ENCODE measurements at regions not wholly inside any gene's neighbourhood (a gene's known extent, or its start where the extent isn't known, plus 50 kb on each side); places are given as distances from the start of the nearest gene placed in this dataset.
"Not testable (repeated sequence)": the region's sequence is repeated elsewhere in the genome, so short reads cannot be mapped to it uniquely, and the experiment has no call there.

DNA sequence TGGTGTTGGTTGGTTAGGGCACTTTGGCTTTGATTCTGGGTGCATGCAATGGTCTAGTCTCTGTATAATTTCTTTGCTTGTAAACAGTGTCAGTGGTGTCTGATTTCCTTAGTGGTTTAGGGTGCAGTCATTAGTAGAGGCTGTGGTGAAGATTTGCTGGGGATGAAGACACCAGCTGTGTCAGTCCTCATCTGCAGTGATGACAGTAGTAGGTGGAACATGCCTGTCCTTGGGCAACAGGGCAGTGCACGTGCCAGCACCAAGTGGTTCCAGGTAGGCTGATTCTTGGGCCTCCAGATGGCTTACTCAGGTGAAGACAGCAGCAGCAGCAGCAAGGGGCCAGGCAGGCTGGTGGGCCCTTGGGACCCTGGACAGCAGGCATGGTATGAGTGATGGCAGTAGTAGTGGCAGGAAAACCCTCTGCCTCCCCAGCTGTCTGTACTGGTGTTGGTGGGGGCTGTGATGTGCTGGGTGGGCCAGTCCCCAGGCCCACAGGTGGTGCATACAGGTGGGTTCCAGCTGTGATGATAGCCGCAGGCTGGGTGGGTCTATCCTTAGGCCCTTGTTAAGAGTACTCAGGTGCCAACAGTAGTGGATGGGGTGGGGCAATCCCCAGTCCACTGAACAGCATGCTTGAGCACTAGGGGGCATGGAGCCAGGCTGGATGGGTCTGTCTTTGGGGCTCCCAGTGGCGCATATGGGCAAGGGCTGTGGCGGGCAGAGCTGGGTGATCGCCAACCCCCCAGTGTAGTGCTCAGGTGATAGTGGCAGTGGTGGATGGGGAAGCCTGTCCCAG lies 140.7 kb upstream of the THUMPD2 start:
- no peaks in the 10 kb centered on the region for H3K36me3 ChIP-seq (ENCODE audit: control insufficient read depth, insufficient read depth, low read length)
- H3K4me3 ChIP-seq (replicated peaks in 1 of 4; ENCODE audit: control extremely low read depth in 1 of 4, insufficient read depth in 1 of 4, low read depth in 3 of 4, low read length in 4 of 4): no peak overlapping the region
- no peak overlapping the region for H2AFZ ChIP-seq (ENCODE audit: low read length)
- H3K79me2 ChIP-seq (ENCODE audit: control insufficient read depth, insufficient read depth, low read length): no peaks in the 10 kb centered on the region
- no peak for TF ChIP-seq EZH2 (IDR thresholded peaks at IDR 0.05; ENCODE audit: low read length, missing control alignments)
- no peak overlapping the region for H3K27ac ChIP-seq (ENCODE audit: insufficient read depth, low read length)
- H3K4me2 ChIP-seq (ENCODE audit: extremely low read depth, insufficient read depth, low read length): no peak overlapping the region
- DNase-seq (ENCODE audit: low read depth in 2 of 2): no peak
- no peak overlapping the region for H3K9ac ChIP-seq (ENCODE audit: insufficient read depth, low read length)
- H3K4me1 ChIP-seq (ENCODE audit: control insufficient read depth, extremely low read depth, insufficient read depth, low read length): no peaks in the 10 kb centered on the region
- no peaks in the 10 kb centered on the region for H3K9me3 ChIP-seq (ENCODE audit: control insufficient read depth, insufficient read depth, low read depth, low read length)
- H3K27me3 ChIP-seq (ENCODE audit: control insufficient read depth, insufficient read depth, low read length): no peaks in the 10 kb centered on the region
- H4K20me1 ChIP-seq (ENCODE audit: control insufficient read depth, extremely low read depth, insufficient read depth, low read length): no peaks in the 10 kb centered on the region

DNA sequence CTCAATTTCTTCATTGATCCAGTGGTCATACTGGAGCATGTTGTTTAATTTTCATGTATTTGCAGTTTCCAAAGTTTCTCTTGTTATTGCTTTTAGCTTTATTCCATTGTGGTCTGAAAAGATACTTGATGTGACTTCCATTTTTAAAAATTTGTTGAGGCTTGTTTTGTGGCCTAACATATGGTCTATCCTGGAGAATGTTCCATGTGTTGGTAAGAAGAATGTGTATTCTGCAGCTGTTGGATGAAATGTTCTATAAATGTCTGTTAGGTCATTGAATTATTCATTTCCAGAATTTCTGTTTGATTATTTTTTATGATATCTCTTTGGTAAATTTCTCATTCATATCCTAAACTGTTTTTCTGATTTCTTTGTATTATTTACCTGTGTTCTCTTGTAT lies 139.8 kb upstream of the THUMPD2 start:
- no peak overlapping the region for H2AFZ ChIP-seq (ENCODE audit: low read length)
- no peaks in the 10 kb centered on the region for H3K36me3 ChIP-seq (ENCODE audit: control insufficient read depth, insufficient read depth, low read length)
- no peak overlapping the region for H3K4me2 ChIP-seq (ENCODE audit: extremely low read depth, insufficient read depth, low read length)
- H3K27ac ChIP-seq (ENCODE audit: insufficient read depth, low read length): no peak overlapping the region
- no peak for DNase-seq (ENCODE audit: low read depth in 2 of 2)
- no peak overlapping the region for H3K9ac ChIP-seq (ENCODE audit: insufficient read depth, low read length)
- no peaks in the 10 kb centered on the region for H3K9me3 ChIP-seq (ENCODE audit: control insufficient read depth, insufficient read depth, low read depth, low read length)
- H3K4me3 ChIP-seq (replicated peaks in 1 of 4; ENCODE audit: control extremely low read depth in 1 of 4, insufficient read depth in 1 of 4, low read depth in 3 of 4, low read length in 4 of 4): no peak overlapping the region
- H3K79me2 ChIP-seq (ENCODE audit: control insufficient read depth, insufficient read depth, low read length): no peaks in the 10 kb centered on the region
- H3K27me3 ChIP-seq (ENCODE audit: control insufficient read depth, insufficient read depth, low read length): no peaks in the 10 kb centered on the region
- H3K4me1 ChIP-seq (ENCODE audit: control insufficient read depth, extremely low read depth, insufficient read depth, low read length): peaks cover 1% of the 10 kb centered on the region
- TF ChIP-seq, protein P1, sequence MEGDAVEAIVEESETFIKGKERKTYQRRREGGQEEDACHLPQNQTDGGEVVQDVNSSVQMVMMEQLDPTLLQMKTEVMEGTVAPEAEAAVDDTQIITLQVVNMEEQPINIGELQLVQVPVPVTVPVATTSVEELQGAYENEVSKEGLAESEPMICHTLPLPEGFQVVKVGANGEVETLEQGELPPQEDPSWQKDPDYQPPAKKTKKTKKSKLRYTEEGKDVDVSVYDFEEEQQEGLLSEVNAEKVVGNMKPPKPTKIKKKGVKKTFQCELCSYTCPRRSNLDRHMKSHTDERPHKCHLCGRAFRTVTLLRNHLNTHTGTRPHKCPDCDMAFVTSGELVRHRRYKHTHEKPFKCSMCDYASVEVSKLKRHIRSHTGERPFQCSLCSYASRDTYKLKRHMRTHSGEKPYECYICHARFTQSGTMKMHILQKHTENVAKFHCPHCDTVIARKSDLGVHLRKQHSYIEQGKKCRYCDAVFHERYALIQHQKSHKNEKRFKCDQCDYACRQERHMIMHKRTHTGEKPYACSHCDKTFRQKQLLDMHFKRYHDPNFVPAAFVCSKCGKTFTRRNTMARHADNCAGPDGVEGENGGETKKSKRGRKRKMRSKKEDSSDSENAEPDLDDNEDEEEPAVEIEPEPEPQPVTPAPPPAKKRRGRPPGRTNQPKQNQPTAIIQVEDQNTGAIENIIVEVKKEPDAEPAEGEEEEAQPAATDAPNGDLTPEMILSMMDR (conservative IDR thresholded peaks at IDR 0.05 in 1 of 2, IDR thresholded peaks at IDR 0.05 in 1 of 2; ENCODE audit: low read depth in 1 of 2, low read length in 2 of 2): no peak
- no peak for TF ChIP-seq EZH2 (IDR thresholded peaks at IDR 0.05; ENCODE audit: low read length, missing control alignments)
- H4K20me1 ChIP-seq (ENCODE audit: control insufficient read depth, extremely low read depth, insufficient read depth, low read length): no peaks in the 10 kb centered on the region

DNA sequence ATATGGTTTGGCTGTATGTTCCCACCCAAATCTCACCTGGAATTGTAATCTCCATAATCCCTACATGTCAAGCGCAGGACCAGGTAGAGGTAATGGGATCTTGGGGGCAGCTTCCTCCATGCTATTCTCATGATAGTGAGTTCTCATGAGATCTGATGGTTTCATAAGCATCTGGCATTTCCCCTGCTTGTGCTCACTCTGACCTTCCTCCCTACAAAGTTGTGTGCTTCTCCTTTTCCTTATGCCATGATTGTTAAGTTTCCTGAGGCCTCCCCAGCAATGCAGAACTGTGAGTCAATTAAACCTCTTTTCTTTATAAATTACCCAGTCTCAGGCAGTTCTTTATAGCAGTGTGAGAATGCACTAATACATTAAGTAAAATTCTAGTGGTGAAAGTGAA lies 138.3 kb upstream of the THUMPD2 start:
- H4K20me1 ChIP-seq (ENCODE audit: control insufficient read depth, extremely low read depth, insufficient read depth, low read length); H3K9me3 ChIP-seq (ENCODE audit: control insufficient read depth, insufficient read depth, low read depth, low read length); H3K27me3 ChIP-seq (ENCODE audit: control insufficient read depth, insufficient read depth, low read length); DNase-seq (ENCODE audit: low read depth in 2 of 2); H3K36me3 ChIP-seq (ENCODE audit: control insufficient read depth, insufficient read depth, low read length); H3K79me2 ChIP-seq (ENCODE audit: control insufficient read depth, insufficient read depth, low read length); H3K4me3 ChIP-seq (replicated peaks in 1 of 4; ENCODE audit: control extremely low read depth in 1 of 4, insufficient read depth in 1 of 4, low read depth in 3 of 4, low read length in 4 of 4); H2AFZ ChIP-seq (ENCODE audit: low read length); H3K27ac ChIP-seq (ENCODE audit: insufficient read depth, low read length); H3K9ac ChIP-seq (ENCODE audit: insufficient read depth, low read length); H3K4me1 ChIP-seq (ENCODE audit: control insufficient read depth, extremely low read depth, insufficient read depth, low read length): not testable (repeated sequence)
- H3K4me2 ChIP-seq (ENCODE audit: extremely low read depth, insufficient read depth, low read length): peak overlapping the region; percentile 20

DNA sequence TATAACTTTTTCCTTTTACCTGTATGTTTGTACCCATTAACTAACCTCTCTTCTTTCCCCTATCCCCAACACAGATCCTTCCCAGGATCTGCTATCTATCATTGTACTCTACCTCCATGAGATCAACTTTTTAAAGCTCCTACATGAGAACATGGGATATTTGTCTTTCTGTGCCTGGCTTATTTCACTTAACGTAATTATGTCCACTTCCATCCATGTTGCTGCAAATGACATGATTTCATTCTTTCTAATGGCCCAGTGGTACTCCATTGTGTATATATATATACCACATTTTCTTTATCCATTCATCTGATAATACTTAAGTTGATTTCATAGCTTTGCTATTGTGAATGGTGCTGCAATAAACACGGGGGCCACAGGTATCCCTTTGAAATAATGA lies 135.9 kb upstream of the THUMPD2 start:
- Histone ChIP-seq H4K20me1 (ENCODE audit: control insufficient read depth, extremely low read depth, insufficient read depth, low read length) (no peaks in the 10 kb centered on the region), H3K79me2 (ENCODE audit: control insufficient read depth, insufficient read depth, low read length) (no peaks in the 10 kb centered on the region), H3K27ac (ENCODE audit: insufficient read depth, low read length) (no peak overlapping the region), H3K4me2 (ENCODE audit: extremely low read depth, insufficient read depth, low read length) (no peak overlapping the region), H3K9me3 (ENCODE audit: control insufficient read depth, insufficient read depth, low read depth, low read length) (no peaks in the 10 kb centered on the region), H3K9ac (ENCODE audit: insufficient read depth, low read length) (no peak overlapping the region), H3K27me3 (ENCODE audit: control insufficient read depth, insufficient read depth, low read length) (no peaks in the 10 kb centered on the region), H3K36me3 (ENCODE audit: control insufficient read depth, insufficient read depth, low read length) (no peaks in the 10 kb centered on the region), H3K4me3 (replicated peaks in 1 of 4; ENCODE audit: control extremely low read depth in 1 of 4, insufficient read depth in 1 of 4, low read depth in 3 of 4, low read length in 4 of 4) (no peak overlapping the region), H2AFZ (ENCODE audit: low read length) (no peak overlapping the region), H3K4me1 (ENCODE audit: control insufficient read depth, extremely low read depth, insufficient read depth, low read length) (peaks cover 4% of the 10 kb centered on the region)
- no peak for DNase-seq (ENCODE audit: low read depth in 2 of 2)
- no peak for TF ChIP-seq EZH2 (IDR thresholded peaks at IDR 0.05; ENCODE audit: low read length, missing control alignments)
- TF ChIP-seq, protein P1 (conservative IDR thresholded peaks at IDR 0.05 in 1 of 2, IDR thresholded peaks at IDR 0.05 in 1 of 2; ENCODE audit: low read depth in 1 of 2, low read length in 2 of 2): no peak

Measured in fibroblast of lung (primary cell).